ENCODE measurements at regions not wholly inside any gene's neighbourhood (a gene's known extent, or its start where the extent isn't known, plus 50 kb on each side); places are given as distances from the start of the nearest gene placed in this dataset.

DNA sequence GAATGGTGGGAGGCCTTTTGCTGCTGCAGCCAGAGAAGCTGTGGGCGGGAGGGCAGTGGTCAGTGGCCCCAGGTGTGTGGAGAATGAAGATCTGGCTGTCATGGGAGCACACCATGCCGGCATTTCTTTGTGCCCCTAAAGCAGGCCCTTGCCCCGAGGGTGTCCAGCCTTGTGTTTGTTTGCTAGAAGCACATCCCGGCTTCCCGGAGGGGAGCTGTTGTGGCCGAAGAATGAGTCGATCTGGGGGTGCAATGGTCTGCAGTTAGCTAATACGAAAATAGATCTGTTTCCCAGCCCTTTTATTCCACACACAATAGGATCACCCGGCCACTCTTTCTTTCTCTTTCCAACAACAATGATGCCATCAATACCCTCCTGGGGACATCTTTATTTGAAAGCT lies 228.8 kb downstream of the CBLN1 start:
- no peak for TF ChIP-seq POLR2A (IDR thresholded peaks at IDR 0.05; ENCODE audit: low read depth, low read length)
- no peak for TF ChIP-seq POLR2AphosphoS5 (IDR thresholded peaks at IDR 0.05; ENCODE audit: low read depth, low read length)
- TF ChIP-seq TAF1 (IDR thresholded peaks at IDR 0.05; ENCODE audit: low read depth, low read length), result no peak
- no peak for TF ChIP-seq SPI1 (IDR thresholded peaks at IDR 0.05; ENCODE audit: low read depth, low read length)
- TF ChIP-seq PAX5 (IDR thresholded peaks at IDR 0.05; ENCODE audit: insufficient read depth, low read length, severe bottlenecking), result no peak
- TF ChIP-seq POU2F2 (IDR thresholded peaks at IDR 0.05; ENCODE audit: low read depth, low read length), result no peak

All from GM12891 (cell line).